ENCODE measurements at regions not wholly inside any gene's neighbourhood (a gene's known extent, or its start where the extent isn't known, plus 50 kb on each side); places are given as distances from the start of the nearest gene placed in this dataset.

DNA sequence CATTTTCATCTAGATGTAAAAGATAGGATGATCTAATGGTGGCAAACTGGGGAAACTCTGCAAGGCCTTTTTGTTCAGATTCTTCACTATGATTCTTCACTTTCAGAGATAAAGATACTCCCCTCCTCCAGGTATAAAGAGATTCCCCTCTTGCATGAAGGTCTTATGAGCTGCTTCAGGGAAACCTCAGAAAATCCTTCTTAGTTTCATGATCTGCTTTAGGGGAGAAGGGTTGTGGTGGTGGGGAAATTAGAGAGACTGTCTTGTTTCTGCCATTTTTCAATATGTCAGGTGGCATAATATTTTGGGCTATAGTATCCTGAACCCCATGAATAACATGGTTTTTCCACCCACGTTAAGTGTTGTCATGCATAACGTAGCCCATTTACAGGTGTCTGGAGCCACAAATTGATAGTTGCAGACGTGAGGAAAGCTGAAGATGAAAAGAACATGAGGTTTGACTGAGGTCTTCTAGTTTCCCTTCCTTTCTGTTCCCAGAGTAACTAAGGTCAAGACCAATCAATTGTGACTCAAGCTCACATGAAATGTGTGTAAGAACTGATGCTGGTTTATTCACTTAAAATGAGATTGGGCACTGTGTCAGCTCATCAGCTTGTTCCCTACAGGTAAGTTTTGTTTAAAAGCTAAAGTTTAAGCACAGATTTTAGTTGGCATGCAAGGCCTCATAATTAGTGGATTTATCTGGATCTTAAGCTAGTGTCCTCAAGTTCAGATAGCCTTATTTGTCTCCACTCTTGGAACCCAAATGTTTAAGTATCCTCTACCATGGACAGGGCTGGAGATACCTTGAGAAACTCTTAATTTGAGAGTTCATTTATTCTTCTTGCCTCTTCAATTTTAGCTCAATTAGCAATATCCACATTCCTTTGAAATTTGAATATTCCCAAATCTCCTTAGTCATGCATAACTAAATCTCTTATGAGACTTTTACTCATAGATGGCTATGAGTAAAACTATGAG, 304.5 kb upstream of the FANCL start:
- Mint-ChIP-seq H3K9me3 (no peaks in the 10 kb centered on the region), H3K27me3 (ENCODE audit: low read depth) (no peaks in the 10 kb centered on the region), H3K4me3 (no peak overlapping the region), H3K4me1 (no peaks in the 10 kb centered on the region), H3K27ac (no peak overlapping the region), H3K36me3 (ENCODE audit: low read depth) (no peaks in the 10 kb centered on the region)
- TF ChIP-seq, protein P1, sequence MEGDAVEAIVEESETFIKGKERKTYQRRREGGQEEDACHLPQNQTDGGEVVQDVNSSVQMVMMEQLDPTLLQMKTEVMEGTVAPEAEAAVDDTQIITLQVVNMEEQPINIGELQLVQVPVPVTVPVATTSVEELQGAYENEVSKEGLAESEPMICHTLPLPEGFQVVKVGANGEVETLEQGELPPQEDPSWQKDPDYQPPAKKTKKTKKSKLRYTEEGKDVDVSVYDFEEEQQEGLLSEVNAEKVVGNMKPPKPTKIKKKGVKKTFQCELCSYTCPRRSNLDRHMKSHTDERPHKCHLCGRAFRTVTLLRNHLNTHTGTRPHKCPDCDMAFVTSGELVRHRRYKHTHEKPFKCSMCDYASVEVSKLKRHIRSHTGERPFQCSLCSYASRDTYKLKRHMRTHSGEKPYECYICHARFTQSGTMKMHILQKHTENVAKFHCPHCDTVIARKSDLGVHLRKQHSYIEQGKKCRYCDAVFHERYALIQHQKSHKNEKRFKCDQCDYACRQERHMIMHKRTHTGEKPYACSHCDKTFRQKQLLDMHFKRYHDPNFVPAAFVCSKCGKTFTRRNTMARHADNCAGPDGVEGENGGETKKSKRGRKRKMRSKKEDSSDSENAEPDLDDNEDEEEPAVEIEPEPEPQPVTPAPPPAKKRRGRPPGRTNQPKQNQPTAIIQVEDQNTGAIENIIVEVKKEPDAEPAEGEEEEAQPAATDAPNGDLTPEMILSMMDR (IDR thresholded peaks at IDR 0.05; ENCODE audit: unreplicated experiment in 3 of 3): no peak

DNA sequence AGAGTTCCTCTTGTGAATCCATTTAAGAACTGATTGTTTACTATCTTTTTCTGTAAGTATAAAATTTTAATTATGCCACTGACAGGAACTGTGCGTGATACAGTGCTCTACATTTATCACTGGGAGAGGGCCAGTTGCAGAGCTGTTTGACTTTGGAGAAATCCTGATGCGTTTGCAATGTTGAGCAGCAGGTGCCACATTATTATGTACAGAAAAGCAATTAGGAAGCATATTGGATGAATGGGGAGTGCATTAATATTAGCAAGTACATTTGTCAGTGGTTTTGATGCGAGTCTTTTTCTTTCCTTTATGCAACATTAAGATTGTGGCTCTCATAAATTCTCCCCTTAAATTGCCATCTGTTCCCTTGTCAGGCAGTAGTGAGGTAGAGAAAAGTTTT, 302.3 kb upstream of the FANCL start:
- peaks cover 7% of the 10 kb centered on the region for H3K4me1 Mint-ChIP-seq
- TF ChIP-seq, protein P1 (IDR thresholded peaks at IDR 0.05; ENCODE audit: unreplicated experiment in 3 of 3): no peak
- no peaks in the 10 kb centered on the region for H3K36me3 Mint-ChIP-seq (ENCODE audit: low read depth)
- H3K27ac Mint-ChIP-seq: no peak overlapping the region
- no peaks in the 10 kb centered on the region for H3K9me3 Mint-ChIP-seq
- no peak overlapping the region for H3K4me3 Mint-ChIP-seq
- H3K27me3 Mint-ChIP-seq (ENCODE audit: low read depth): no peaks in the 10 kb centered on the region

DNA sequence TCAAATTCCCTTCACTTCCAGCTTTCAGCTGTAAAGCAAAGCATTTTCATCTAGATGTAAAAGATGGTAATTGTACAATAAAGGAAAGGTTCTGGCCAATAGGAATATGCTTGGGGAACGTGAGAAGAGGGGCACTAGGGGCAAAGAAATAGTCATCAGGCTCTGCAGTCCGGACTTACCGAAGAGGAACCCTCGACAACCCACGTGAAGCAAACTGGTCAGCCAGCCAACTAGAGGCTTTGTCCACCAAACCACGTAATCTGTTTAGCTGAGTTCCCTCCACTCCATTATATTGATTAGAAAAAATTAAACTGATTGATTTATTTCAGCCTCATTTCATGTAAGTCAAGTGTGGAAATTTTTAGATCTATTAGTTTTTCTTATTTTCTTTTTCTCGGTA, 300.4 kb upstream of the FANCL start:
- H3K27me3 Mint-ChIP-seq (ENCODE audit: low read depth): peaks cover 4% of the 10 kb centered on the region
- peaks cover 7% of the 10 kb centered on the region for H3K4me1 Mint-ChIP-seq
- H3K9me3 Mint-ChIP-seq: no peaks in the 10 kb centered on the region
- no peak overlapping the region for H3K27ac Mint-ChIP-seq
- no peak overlapping the region for H3K4me3 Mint-ChIP-seq
- TF ChIP-seq, protein P1 (IDR thresholded peaks at IDR 0.05; ENCODE audit: unreplicated experiment in 3 of 3): no peak
- H3K36me3 Mint-ChIP-seq (ENCODE audit: low read depth): no peaks in the 10 kb centered on the region

DNA sequence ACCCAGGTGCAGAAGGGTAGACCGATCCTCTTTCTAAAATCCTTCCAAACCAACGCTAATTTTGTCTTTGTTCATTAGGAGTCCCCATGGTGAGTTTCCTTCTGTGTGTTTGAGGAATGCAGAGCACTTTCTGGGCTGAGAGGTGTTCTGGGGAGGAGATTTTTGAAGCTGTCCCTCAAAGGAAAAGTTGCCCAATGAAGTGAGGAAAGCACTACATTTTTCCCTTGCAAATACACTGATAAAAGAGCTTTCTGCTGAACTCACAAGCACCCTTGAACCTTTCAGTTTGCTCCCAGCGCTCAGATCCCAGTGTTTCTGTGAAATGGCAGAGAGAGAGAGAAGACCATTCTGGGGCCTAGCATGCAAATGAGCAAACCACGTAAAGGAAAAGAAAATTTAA, 299.6 kb upstream of the FANCL start:
- TF ChIP-seq, protein P1 (IDR thresholded peaks at IDR 0.05; ENCODE audit: unreplicated experiment in 3 of 3): no peak
- Mint-ChIP-seq H3K36me3 (ENCODE audit: low read depth) (no peaks in the 10 kb centered on the region), H3K27ac (no peak overlapping the region), H3K9me3 (no peaks in the 10 kb centered on the region), H3K4me1 (peaks cover 7% of the 10 kb centered on the region), H3K4me3 (no peak overlapping the region), H3K27me3 (ENCODE audit: low read depth) (peaks cover 4% of the 10 kb centered on the region)

DNA sequence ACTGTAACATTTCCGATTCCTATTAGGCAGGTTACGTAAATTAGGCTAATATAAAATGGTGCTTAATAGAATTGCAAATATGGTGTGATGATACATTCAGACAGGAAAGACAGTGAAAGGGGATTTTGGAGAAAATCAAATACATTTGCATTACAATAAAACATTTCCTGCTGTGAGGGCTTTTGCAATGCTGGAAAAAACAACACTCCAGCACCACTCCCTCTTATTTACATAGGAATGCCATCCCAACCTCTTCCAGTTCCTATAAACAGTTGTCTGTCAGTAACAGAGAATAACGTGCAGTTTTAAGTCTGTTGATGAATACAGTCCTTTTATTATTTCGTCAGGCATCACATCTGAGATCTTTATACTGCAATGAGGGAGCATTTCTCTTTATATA, 298.8 kb upstream of the FANCL start:
- no peak overlapping the region for H3K4me3 Mint-ChIP-seq
- no peaks in the 10 kb centered on the region for H3K9me3 Mint-ChIP-seq
- no peak overlapping the region for H3K27ac Mint-ChIP-seq
- peaks cover 4% of the 10 kb centered on the region for H3K27me3 Mint-ChIP-seq (ENCODE audit: low read depth)
- TF ChIP-seq, protein P1 (IDR thresholded peaks at IDR 0.05; ENCODE audit: unreplicated experiment in 3 of 3): no peak
- H3K36me3 Mint-ChIP-seq (ENCODE audit: low read depth): no peaks in the 10 kb centered on the region
- peaks cover 7% of the 10 kb centered on the region for H3K4me1 Mint-ChIP-seq

DNA sequence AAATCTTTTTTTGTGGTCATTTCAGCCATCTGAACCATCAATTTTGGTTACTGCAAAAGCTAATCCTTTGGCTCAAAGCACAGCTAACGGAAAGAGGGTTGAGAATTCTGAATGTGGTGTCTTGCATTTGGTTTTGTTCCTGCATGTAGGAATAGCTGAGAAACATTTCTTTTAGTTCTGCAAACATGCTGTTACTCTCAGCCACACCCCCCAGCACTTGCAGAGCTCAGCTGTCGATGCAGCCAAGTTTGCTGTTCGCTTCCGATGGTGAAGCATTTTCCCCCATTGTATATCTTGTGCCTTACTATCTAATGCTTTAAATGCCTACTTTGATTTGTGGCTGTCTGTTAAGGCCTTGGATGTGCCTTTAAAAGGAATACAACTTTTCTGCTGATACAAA, 294.9 kb upstream of the FANCL start:
- no peaks in the 10 kb centered on the region for H3K36me3 Mint-ChIP-seq (ENCODE audit: low read depth)
- H3K27me3 Mint-ChIP-seq (ENCODE audit: low read depth): peaks cover 4% of the 10 kb centered on the region
- TF ChIP-seq, protein P1 (IDR thresholded peaks at IDR 0.05; ENCODE audit: unreplicated experiment in 3 of 3): no peak
- no peaks in the 10 kb centered on the region for H3K9me3 Mint-ChIP-seq
- peaks cover 7% of the 10 kb centered on the region for H3K4me1 Mint-ChIP-seq
- no peak overlapping the region for H3K27ac Mint-ChIP-seq
- no peak overlapping the region for H3K4me3 Mint-ChIP-seq

All from nephron (organoid).